Type B pancreatic cell (in vitro differentiated cells): ENCODE measurements at regions not wholly inside any gene's neighbourhood (a gene's known extent, or its start where the extent isn't known, plus 50 kb on each side); places are given as distances from the start of the nearest gene placed in this dataset.

ENCODE experiments used
- DNase-seq: peaks from one replicate; pipeline ENCODE4 v3.0.0; 2021; ENCODE audit warnings: mixed read lengths; ENCODE audit not compliant: unreplicated experiment; ENCODE audit errors: extremely low spot score
- H3K27ac Mint-ChIP-seq: 2 replicates; pipeline ENCODE4 v1.8.0; 2021; ENCODE audit warnings: mild to moderate bottlenecking, mixed read lengths
- H3K27me3 Mint-ChIP-seq: 2 replicates; pipeline ENCODE4 v1.8.0; 2021; ENCODE audit warnings: mixed read lengths
- H3K36me3 Mint-ChIP-seq: 2 replicates; pipeline ENCODE4 v1.8.0; 2021; ENCODE audit warnings: mixed read lengths
- H3K4me1 Mint-ChIP-seq: one replicate; pipeline ENCODE4 v1.8.0; 2021; ENCODE audit warnings: mixed read lengths; ENCODE audit not compliant: unreplicated experiment
- H3K4me3 Mint-ChIP-seq: 2 replicates; pipeline ENCODE4 v1.8.0; 2021; ENCODE audit warnings: mild to moderate bottlenecking, mixed read lengths
- H3K9me3 Mint-ChIP-seq: 2 replicates; pipeline ENCODE4 v1.8.0; 2021; ENCODE audit warnings: mixed read lengths
- TF ChIP-seq, protein P1 (sequence below): fragments of 200-600 bp; sonication (generic); conservative IDR thresholded peaks from 2 replicates; pipeline ENCODE4 v1.5.0; 2021; ENCODE audit warnings: antibody characterized with exemption, mild to moderate bottlenecking

DNA sequence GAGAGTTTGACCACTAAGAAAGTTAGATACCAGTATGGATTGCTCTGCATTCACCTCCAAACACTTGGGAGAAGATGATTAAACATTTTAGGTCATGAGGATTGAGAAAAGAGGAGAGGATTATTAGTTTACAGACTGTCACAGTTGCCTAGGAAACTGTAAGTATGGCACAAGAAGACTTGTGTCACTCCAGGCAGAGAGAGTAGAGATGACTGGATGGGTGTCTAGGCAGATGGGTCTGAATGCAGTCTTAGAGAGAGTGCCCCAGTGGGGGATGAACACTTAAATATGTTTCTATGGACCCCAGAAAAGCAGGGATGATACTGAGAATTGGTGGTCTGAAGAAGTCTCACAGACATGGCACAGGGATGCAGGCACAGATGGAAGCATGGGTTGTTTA is 477.6 kb upstream of the B3GALT2 start:
- TF ChIP-seq, protein P1, sequence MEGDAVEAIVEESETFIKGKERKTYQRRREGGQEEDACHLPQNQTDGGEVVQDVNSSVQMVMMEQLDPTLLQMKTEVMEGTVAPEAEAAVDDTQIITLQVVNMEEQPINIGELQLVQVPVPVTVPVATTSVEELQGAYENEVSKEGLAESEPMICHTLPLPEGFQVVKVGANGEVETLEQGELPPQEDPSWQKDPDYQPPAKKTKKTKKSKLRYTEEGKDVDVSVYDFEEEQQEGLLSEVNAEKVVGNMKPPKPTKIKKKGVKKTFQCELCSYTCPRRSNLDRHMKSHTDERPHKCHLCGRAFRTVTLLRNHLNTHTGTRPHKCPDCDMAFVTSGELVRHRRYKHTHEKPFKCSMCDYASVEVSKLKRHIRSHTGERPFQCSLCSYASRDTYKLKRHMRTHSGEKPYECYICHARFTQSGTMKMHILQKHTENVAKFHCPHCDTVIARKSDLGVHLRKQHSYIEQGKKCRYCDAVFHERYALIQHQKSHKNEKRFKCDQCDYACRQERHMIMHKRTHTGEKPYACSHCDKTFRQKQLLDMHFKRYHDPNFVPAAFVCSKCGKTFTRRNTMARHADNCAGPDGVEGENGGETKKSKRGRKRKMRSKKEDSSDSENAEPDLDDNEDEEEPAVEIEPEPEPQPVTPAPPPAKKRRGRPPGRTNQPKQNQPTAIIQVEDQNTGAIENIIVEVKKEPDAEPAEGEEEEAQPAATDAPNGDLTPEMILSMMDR = no peak
- H3K27me3 Mint-ChIP-seq = no peaks in the 10 kb centered on the region
- H3K4me1 Mint-ChIP-seq = no peaks in the 10 kb centered on the region
- no peak overlapping the region for H3K27ac Mint-ChIP-seq
- H3K9me3 Mint-ChIP-seq = no peaks in the 10 kb centered on the region
- no peak for DNase-seq
- H3K36me3 Mint-ChIP-seq = no peaks in the 10 kb centered on the region
- no peak overlapping the region for H3K4me3 Mint-ChIP-seq

DNA sequence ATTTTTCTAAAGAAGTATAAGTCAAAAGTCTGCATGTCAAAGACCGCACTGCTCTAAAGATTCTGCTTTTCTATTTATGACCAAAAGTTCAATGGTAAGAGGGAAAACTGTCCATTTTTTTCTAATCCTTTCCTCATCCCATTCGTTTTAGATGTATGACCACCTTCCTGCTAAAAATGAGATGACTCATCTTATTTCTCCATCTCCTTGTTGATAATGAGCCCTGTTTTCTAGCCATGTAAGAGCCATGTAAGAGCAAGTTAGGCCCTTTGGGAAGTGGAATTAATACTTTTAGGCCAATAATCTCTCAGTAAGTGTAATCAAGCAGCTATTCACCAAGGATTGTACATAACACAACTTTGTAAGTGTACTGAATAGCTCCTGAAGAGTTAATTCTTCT is 475.6 kb upstream of the B3GALT2 start:
- H3K4me3 Mint-ChIP-seq = no peak overlapping the region

DNA sequence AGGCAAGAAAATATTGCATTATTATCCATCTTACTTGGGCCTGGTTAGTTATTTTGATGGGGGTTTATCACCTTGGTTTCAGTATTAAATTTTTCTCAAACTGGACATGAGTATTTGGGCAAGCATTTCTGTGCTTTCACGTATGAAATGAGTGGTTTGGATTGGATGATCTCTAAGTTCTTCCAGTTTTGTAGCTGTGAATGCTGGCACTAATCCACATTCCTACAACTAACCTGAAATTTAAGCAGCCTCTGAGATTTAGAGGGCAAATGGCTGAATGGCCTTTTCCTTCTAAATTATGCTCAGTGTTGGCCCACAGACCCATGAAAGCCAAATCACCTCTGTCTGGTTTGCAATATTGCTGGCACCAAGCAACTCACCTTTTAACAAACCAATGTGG is 475.0 kb upstream of the B3GALT2 start:
- Mint-ChIP-seq H3K27ac (no peak overlapping the region), H3K4me1 (no peaks in the 10 kb centered on the region), H3K36me3 (no peaks in the 10 kb centered on the region), H3K4me3 (no peak overlapping the region), H3K27me3 (no peaks in the 10 kb centered on the region), H3K9me3 (no peaks in the 10 kb centered on the region)
- TF ChIP-seq, protein P1 = no peak
- no peak for DNase-seq

More for the DNA sequence above, 475.6 kb upstream of the B3GALT2 start:
- no peaks in the 10 kb centered on the region for H3K4me1 Mint-ChIP-seq
- H3K27me3 Mint-ChIP-seq = no peaks in the 10 kb centered on the region
- H3K27ac Mint-ChIP-seq = no peak overlapping the region
- H3K36me3 Mint-ChIP-seq = no peaks in the 10 kb centered on the region
- no peaks in the 10 kb centered on the region for H3K9me3 Mint-ChIP-seq
- no peak for DNase-seq
- TF ChIP-seq, protein P1 = no peak

DNA sequence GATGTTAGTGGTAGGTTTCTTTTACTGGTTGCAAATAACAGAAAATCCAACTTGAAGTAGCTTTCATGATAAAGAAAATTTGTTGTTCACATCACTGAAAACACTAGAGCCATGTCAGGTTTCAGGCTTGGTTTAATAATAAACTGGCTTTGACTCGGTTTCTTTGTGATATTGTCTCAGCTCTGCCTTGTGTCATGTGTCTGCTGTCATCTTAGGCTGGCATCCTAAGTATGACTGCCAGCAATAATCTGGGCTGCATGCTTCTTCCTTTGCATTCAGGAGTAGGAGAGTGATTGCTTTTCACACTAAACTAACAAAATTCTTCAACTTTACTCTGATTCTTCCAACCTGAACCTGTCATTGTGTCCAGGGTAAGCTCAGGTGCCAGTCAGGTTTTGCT is 474.0 kb upstream of the B3GALT2 start:
- TF ChIP-seq, protein P1 = no peak
- H3K27me3 Mint-ChIP-seq = no peaks in the 10 kb centered on the region
- no peak overlapping the region for H3K27ac Mint-ChIP-seq
- DNase-seq = no peak
- H3K4me1 Mint-ChIP-seq = no peaks in the 10 kb centered on the region
- no peaks in the 10 kb centered on the region for H3K36me3 Mint-ChIP-seq
- H3K4me3 Mint-ChIP-seq = no peak overlapping the region
- no peaks in the 10 kb centered on the region for H3K9me3 Mint-ChIP-seq

DNA sequence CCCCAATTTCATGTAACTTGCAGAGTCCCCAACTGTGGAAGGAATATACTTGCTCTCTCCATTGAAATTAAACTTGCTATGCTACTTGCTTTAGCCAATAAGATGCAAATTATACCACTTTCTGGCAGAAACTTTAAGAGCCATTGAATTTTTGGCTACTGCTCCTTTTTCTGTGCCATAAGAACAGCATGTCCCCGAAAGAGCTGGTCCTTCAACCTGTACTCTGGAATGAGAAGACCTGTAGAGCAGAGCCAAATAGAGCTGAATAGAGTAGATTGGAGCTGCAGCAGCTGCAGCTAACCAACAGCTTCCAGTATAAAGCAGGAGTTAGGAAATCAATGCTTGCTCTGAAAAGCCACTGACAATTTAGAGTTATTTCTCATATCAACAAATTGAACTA is 472.3 kb upstream of the B3GALT2 start:
- Mint-ChIP-seq H3K9me3 (peaks cover 11% of the 10 kb centered on the region), H3K36me3 (no peaks in the 10 kb centered on the region), H3K27me3 (no peaks in the 10 kb centered on the region), H3K4me3 (no peak overlapping the region), H3K27ac (no peak overlapping the region), H3K4me1 (no peaks in the 10 kb centered on the region)
- no peak for DNase-seq
- TF ChIP-seq, protein P1 = no peak

DNA sequence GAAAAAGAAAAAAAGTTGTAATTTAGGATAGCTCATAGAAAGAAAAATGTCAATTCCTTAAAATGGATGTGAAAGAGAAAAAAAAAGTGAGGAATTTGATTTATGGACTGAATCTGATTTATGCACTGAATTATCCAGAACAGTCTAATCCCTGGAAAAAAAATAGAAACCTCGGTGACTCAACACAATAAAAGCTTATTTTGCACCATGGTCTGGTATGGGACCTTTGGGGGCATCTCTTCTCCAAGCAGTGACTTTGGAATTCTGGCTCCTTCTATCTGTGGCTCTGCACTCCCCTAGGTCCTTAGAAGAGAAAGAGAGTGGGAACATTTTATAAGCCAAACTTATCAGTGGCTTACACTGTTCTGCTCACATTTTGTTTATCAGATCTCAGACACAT is 471.7 kb upstream of the B3GALT2 start:
- H3K4me3 Mint-ChIP-seq = no peak overlapping the region
- TF ChIP-seq, protein P1 = no peak
- peaks cover 13% of the 10 kb centered on the region for H3K9me3 Mint-ChIP-seq
- no peak overlapping the region for H3K27ac Mint-ChIP-seq
- no peaks in the 10 kb centered on the region for H3K4me1 Mint-ChIP-seq
- no peaks in the 10 kb centered on the region for H3K36me3 Mint-ChIP-seq
- no peak for DNase-seq
- no peaks in the 10 kb centered on the region for H3K27me3 Mint-ChIP-seq
